SJCRH30 (cell line): ENCODE measurements at regions not wholly inside any gene's neighbourhood (a gene's known extent, or its start where the extent isn't known, plus 50 kb on each side); places are given as distances from the start of the nearest gene placed in this dataset.
"Not testable (repeated sequence)": the region's sequence is repeated elsewhere in the genome, so short reads cannot be mapped to it uniquely, and the experiment has no call there.

Source experiments
- DNase-seq, 2 experiments: peaks; one replicate each; pipeline ENCODE4 v3.0.0-alpha.2; 2015 to 2020
- H3K27ac ChIP-seq: fragments of 250-450 bp; sonication (Bioruptor Pico); 2 replicates; pipeline ENCODE4 v1.5.1; 2020; ENCODE audit warnings: mild to moderate bottlenecking, moderate library complexity
- H3K27me3 ChIP-seq: fragments of 250-450 bp; sonication (Bioruptor Pico); 2 replicates; pipeline ENCODE4 v1.5.1; 2020; ENCODE audit warnings: mild to moderate bottlenecking, moderate library complexity
- H3K36me3 ChIP-seq: fragments of 250-450 bp; sonication (Bioruptor Pico); 2 replicates; pipeline ENCODE4 v1.5.1; 2020; ENCODE audit warnings: mild to moderate bottlenecking, moderate library complexity
- H3K4me1 ChIP-seq: fragments of 250-450 bp; sonication (Bioruptor Pico); 2 replicates; pipeline ENCODE4 v1.5.1; 2020; ENCODE audit warnings: mild to moderate bottlenecking, moderate library complexity
- H3K4me3 ChIP-seq: fragments of 250-450 bp; sonication (Bioruptor Pico); 2 replicates; pipeline ENCODE4 v1.5.1; 2020; ENCODE audit warnings: mild to moderate bottlenecking, moderate library complexity
- H3K9me3 ChIP-seq: fragments of 250-450 bp; sonication (Bioruptor Pico); replicated peaks from 2 replicates; pipeline ENCODE4 v1.5.1; 2020; ENCODE audit warnings: mild to moderate bottlenecking, moderate library complexity

- H3K27ac ChIP-seq, result no peak overlapping the region
- no peak overlapping the region for H3K4me3 ChIP-seq
- H3K9me3 ChIP-seq, result no peaks in the 10 kb centered on the region
- H3K36me3 ChIP-seq, result no peaks in the 10 kb centered on the region
- DNase-seq, result no peak
- no peaks in the 10 kb centered on the region for H3K27me3 ChIP-seq
- H3K4me1 ChIP-seq, result 0 out of 2 replicates have a peak, but pooled peaks cover 7% of the 10 kb centered on the region
Observed at GRCh38 chr10:78458983-78459638, 425.4 kb downstream of the RPS24 start.

GRCh38 chr10:78459639-78460037 is 426.0 kb downstream of the RPS24 start:
- H3K4me1 ChIP-seq, result 0 out of 2 replicates have a peak, but pooled peaks cover 7% of the 10 kb centered on the region
- H3K27ac ChIP-seq, result no peak overlapping the region
- no peak for DNase-seq
- no peaks in the 10 kb centered on the region for H3K27me3 ChIP-seq
- H3K9me3 ChIP-seq, result no peaks in the 10 kb centered on the region
- no peak overlapping the region for H3K4me3 ChIP-seq
- no peaks in the 10 kb centered on the region for H3K36me3 ChIP-seq

DNA sequence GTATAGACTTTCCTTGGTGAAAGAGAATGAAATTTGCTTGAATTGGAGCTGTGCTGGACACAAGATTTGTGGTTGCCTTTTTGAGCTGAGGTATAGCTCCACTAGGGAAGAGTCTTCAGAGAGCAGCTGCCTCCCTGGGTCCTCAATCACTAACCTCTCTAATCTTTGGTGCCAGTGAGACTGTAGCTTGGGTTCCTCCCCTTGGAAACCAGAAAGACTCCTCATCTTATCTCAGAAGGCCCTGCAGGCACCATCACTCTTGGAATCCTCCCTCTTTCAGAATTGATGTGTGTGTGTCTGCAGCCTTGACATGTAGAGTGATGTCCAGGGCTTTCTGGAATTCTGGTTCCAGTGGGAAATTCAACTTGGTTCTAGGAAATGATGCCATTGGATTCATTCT is 426.5 kb downstream of the RPS24 start:
- Histone ChIP-seq H3K27me3 (no peaks in the 10 kb centered on the region), H3K27ac (no peak overlapping the region), H3K4me1 (0 out of 2 replicates have a peak, but pooled peaks cover 7% of the 10 kb centered on the region), H3K9me3 (no peaks in the 10 kb centered on the region), H3K4me3 (no peak overlapping the region), H3K36me3 (no peaks in the 10 kb centered on the region)
- DNase-seq, result no peak

GRCh38 chr10:78461333-78461732 is 427.7 kb downstream of the RPS24 start:
- no peaks in the 10 kb centered on the region for H3K9me3 ChIP-seq
- 0 out of 2 replicates have a peak, but pooled peaks cover 7% of the 10 kb centered on the region for H3K4me1 ChIP-seq
- DNase-seq, result no peak
- no peak overlapping the region for H3K4me3 ChIP-seq
- no peak overlapping the region for H3K27ac ChIP-seq
- no peaks in the 10 kb centered on the region for H3K36me3 ChIP-seq
- H3K27me3 ChIP-seq, result no peaks in the 10 kb centered on the region

DNA sequence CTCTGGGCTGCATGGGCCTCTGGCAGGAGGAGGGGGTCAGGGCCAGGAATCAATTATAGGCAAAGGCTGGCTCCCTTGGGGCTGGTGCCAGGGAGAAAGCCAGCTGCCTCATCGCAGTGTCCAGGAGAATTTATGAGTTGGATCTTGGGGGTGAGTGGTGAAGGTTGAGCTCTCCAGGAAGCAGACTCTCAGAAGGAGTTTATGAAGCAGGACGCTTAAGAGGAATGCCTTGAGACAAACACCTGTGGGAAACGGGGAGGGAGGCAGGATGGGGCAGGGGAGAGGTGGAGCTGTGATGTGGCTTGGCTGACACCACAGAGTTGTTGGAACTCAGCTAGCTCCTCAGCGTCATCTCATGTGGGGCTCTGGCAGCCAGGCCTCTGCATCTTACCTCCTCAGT is 428.5 kb downstream of the RPS24 start:
- no peaks in the 10 kb centered on the region for H3K27me3 ChIP-seq
- H3K9me3 ChIP-seq, result no peaks in the 10 kb centered on the region
- 0 out of 2 replicates have a peak, but pooled peaks cover 7% of the 10 kb centered on the region for H3K4me1 ChIP-seq
- no peaks in the 10 kb centered on the region for H3K36me3 ChIP-seq
- no peak for DNase-seq
- no peak overlapping the region for H3K4me3 ChIP-seq
- H3K27ac ChIP-seq, result no peak overlapping the region

GRCh38 chr10:78462726-78463228 is 429.1 kb downstream of the RPS24 start:
- H3K4me3 ChIP-seq, result no peak overlapping the region
- no peak for DNase-seq
- no peak overlapping the region for H3K27ac ChIP-seq
- H3K27me3 ChIP-seq, result no peaks in the 10 kb centered on the region
- 0 out of 2 replicates have a peak, but pooled peaks cover 7% of the 10 kb centered on the region for H3K4me1 ChIP-seq
- H3K9me3 ChIP-seq, result no peaks in the 10 kb centered on the region
- H3K36me3 ChIP-seq, result no peaks in the 10 kb centered on the region

- H3K4me1 ChIP-seq, result 0 out of 2 replicates have a peak, but pooled peaks cover 2% of the 10 kb centered on the region
- DNase-seq, result no peak
- H3K27me3 ChIP-seq, result no peaks in the 10 kb centered on the region
- H3K27ac ChIP-seq, result no peak overlapping the region
- no peaks in the 10 kb centered on the region for H3K9me3 ChIP-seq
- H3K36me3 ChIP-seq, result no peaks in the 10 kb centered on the region
- no peak overlapping the region for H3K4me3 ChIP-seq
Observed at GRCh38 chr10:78464118-78464855, 430.6 kb downstream of the RPS24 start.

DNA sequence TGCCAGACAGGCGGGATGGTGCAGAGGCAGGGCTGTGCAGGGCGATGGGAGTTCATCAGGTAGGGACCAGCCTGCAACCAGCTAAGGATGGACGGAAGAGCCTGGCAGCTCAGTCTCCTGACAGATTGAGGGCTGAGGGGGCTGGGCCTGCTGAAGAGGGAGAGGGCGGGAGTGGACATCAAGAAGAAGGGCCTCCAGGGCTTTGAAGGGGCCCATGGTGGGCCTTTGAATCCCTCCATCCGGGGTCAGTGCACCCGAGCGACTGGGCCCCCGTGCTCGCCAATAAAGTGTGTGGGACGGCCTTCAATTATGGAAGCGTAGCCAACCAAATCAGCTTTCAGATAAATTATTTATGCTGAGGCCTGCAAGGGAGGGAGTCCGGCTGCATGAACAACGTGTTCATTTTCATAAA is 431.2 kb downstream of the RPS24 start:
- Histone ChIP-seq H3K9me3 (no peaks in the 10 kb centered on the region), H3K27ac (no peak overlapping the region)

DNA sequence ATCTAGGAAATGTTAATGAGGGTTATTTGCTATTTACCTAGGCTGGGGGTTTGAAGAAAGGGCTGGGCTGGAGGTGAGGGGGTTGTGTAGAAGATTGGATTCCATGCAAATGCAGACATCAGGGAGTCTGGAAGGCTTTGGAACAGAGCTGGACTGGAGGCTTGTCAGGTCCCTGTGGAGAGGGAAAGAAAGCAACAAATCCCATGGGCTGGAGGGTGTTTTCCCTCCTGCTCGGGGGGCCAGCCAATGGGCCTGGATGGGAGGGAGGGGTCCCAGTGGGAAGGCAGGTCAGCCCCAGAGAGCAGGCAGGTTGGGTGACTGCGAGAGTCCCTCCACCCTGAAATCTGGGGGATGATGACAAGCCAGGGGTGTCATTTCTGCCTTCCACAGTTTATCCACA is 431.8 kb downstream of the RPS24 start:
- no peak for DNase-seq
- Histone ChIP-seq H3K27me3 (no peaks in the 10 kb centered on the region), H3K36me3 (no peaks in the 10 kb centered on the region), H3K4me1 (no peaks in the 10 kb centered on the region), H3K27ac (no peak overlapping the region), H3K4me3 (no peak overlapping the region), H3K9me3 (no peaks in the 10 kb centered on the region)

More for the DNA sequence above, 431.2 kb downstream of the RPS24 start:
- no peaks in the 10 kb centered on the region for H3K36me3 ChIP-seq
- no peaks in the 10 kb centered on the region for H3K27me3 ChIP-seq
- no peaks in the 10 kb centered on the region for H3K4me1 ChIP-seq
- no peak overlapping the region for H3K4me3 ChIP-seq
- no peak for DNase-seq

- Histone ChIP-seq H3K27me3 (no peaks in the 10 kb centered on the region), H3K4me1 (no peaks in the 10 kb centered on the region), H3K27ac (no peak overlapping the region), H3K36me3 (no peaks in the 10 kb centered on the region), H3K9me3 (no peaks in the 10 kb centered on the region), H3K4me3 (no peak overlapping the region)
- DNase-seq, result no peak
Observed at GRCh38 chr10:78467496-78468106, 433.9 kb downstream of the RPS24 start.

GRCh38 chr10:78468731-78469130 is 435.1 kb downstream of the RPS24 start:
- H3K36me3 ChIP-seq, DNase-seq, H3K4me1 ChIP-seq, H3K9me3 ChIP-seq, H3K27me3 ChIP-seq, H3K4me3 ChIP-seq, H3K27ac ChIP-seq: not testable (repeated sequence)

GRCh38 chr10:78470267-78471103 is 436.8 kb downstream of the RPS24 start:
- H3K27me3 ChIP-seq, result no peaks in the 10 kb centered on the region
- no peak overlapping the region for H3K27ac ChIP-seq

GRCh38 chr10:78471326-78471722 is 437.7 kb downstream of the RPS24 start:
- H3K36me3 ChIP-seq, result no peaks in the 10 kb centered on the region
- no peaks in the 10 kb centered on the region for H3K4me1 ChIP-seq
- no peak for DNase-seq
- H3K9me3 ChIP-seq, result no peaks in the 10 kb centered on the region
- H3K27me3 ChIP-seq, result no peaks in the 10 kb centered on the region
- H3K4me3 ChIP-seq, result no peak overlapping the region
- H3K27ac ChIP-seq, result no peak overlapping the region

More at GRCh38 chr10:78470267-78471103, 436.8 kb downstream of the RPS24 start:
- no peak for DNase-seq
- Histone ChIP-seq H3K36me3 (no peaks in the 10 kb centered on the region), H3K4me1 (no peaks in the 10 kb centered on the region), H3K9me3 (no peaks in the 10 kb centered on the region), H3K4me3 (no peak overlapping the region)

- no peak overlapping the region for H3K4me3 ChIP-seq
- no peak overlapping the region for H3K27ac ChIP-seq
- H3K27me3 ChIP-seq, result no peaks in the 10 kb centered on the region
- H3K4me1 ChIP-seq, result no peaks in the 10 kb centered on the region
- no peak for DNase-seq
- H3K9me3 ChIP-seq, result no peaks in the 10 kb centered on the region
- H3K36me3 ChIP-seq, result no peaks in the 10 kb centered on the region
Observed at GRCh38 chr10:78471723-78472550, 438.3 kb downstream of the RPS24 start.
